Hematopoietic multipotent progenitor cell treated with erythropoietin and hydrocortisone succinate and interleukin-3 and kit ligand, for 15 days (in vitro differentiated cells): ENCODE measurements at regions not wholly inside any gene's neighbourhood (a gene's known extent, or its start where the extent isn't known, plus 50 kb on each side); places are given as distances from the start of the nearest gene placed in this dataset.

Source experiments
- DNase-seq: peaks from one replicate; pipeline ENCODE4 v3.0.0-alpha.2; 2015; ENCODE audit warnings: low spot score

GRCh38 chr12:107978201-107978600 lies 150.9 kb upstream of the WSCD2 start:
- no peak for DNase-seq

DNA sequence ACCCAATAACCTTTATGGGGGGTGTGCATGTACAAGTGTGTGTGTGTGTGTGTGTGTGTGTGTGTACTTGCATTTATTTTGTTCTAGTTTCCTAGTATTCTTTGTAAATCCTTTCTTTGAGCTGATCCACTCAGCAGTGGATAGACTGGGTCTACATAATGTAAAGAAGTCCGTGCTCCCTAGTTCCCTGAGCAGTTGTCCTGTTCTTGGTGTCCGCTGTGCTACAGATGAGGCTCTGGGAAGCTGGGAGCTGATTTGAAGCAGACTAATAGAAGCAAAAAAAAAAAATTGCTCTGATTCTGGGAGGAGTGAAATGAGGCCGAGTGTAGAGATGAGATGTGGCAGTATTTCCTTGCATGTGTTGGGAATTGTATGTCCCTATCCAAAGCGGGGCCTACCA lies 150.4 kb upstream of the WSCD2 start:
- no peak for DNase-seq

GRCh38 chr12:107983756-107984472 lies 145.2 kb upstream of the WSCD2 start:
- DNase-seq = no peak

DNA sequence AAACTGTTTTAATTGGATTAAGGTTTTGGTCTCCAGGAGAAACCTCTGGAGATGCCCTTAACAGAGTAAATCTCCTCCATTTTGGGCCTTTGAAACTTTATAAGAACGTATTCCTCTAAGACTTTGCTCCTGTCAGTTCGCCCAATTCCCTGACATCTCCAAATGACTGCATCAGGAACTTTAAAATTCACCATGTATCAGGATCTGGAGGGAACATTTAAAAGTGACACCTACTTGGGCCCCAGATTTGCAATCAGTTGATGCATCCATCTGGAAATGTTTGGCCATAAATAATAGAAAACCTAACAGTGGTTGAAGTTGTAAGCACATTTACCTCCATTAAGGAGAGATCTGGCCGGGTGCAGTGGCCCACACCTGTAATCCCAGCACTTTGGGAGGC lies 144.1 kb upstream of the WSCD2 start:
- DNase-seq = no peak

DNA sequence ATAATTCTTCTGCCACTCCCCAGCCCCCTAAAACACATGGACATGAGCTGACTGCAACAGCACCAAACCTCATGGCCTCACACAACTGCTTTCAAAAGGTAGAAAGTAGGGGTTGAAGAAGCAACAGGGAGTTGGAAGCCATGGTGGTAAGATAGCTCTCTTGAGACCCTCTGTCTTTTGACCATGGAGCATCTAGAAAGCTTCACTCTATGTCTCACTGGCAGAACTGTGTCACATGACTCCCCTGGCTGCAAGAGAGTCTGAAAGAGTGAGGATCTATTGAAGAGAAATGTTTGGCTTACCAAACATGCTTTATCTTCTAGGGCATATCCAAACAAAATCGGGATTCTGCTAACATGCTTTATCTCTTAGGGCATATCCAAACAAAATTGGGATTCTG lies 142.9 kb upstream of the WSCD2 start:
- no peak for DNase-seq

GRCh38 chr12:107990325-107990724 lies 138.8 kb upstream of the WSCD2 start:
- DNase-seq = peak; percentile 10

DNA sequence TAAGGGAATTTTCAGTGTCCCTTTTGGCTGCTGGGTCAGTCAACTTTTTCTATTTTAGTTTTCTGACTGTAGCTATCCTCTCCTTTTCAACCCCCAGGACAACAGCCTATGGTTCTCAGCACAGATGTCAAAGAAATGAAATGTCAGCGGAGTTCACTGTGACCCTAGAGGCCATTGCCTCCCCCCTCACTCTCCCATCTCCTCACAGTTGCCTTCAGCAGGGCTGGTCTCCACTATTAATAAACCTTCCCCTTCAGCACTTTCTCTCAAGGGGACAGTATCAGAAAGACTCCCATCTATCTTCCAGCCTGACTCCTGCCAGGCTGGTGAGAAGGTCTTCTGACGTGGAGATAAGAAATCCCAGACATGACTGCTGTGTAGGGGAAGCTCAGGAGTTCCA lies 137.1 kb upstream of the WSCD2 start:
- DNase-seq = no peak

DNA sequence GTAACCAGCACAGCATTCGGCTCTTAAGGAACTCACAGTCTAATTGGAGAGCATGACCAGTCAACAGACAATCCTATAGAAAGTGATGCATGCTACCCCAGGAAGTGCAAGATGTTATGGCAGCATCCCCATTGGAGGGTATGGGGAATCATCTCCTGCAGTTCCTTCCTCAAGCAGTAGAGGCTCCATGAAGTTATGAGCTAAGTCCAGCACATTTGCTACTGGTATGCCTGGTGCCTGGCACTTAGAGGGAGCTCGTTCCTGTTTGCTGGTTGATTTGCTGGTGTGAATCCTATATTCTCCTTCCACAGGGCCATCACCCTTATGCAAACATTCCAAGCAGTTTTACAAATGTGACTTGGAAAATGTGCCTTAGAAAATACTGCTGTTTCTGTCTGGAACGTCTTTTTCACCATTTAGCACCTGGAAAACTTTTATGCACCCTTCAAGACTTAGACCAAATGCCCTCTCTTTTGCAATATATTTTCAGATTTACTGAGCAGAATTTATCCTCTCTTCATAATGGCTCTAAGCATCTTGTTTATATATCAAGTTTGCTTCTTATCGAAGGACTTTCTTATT lies 136.1 kb upstream of the WSCD2 start:
- no peak for DNase-seq

DNA sequence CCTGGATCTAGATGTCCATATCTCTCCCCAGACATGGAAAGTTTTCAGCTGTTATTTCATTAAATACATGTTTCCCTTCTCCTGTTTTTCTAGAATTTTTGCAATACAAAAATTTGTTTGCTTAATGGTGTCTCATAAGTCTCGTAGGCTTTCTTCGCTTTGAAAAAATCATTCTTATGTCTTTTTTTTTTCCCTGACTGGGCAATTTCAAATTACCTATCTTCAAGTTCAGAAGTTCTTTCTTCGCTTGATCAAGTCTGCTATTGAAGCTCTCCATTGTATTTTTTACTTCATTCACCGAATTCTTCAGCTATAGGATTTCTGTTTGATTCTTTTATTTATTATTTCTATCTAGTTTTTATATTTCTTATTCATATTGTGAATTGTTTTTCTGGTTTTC lies 130.2 kb upstream of the WSCD2 start:
- no peak for DNase-seq

DNA sequence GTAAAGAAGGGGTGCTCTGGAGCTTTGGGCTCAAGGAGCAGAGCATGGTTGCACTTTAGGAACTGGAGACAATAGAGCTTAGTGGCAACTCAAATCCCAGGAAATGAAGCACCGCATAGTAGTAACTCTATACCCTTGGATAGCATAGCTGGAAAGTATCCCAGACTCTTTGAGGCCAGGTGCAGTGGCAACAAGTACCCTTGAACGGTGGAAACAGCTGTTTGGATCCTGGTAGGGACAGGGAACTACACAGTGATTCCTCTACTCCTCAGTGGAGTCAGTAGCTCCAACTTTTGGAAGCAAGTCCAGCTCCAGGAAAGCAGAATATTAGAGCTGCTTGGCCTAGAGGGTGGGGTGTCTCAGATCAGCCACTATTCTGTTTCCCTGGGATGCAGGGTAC lies 129.0 kb upstream of the WSCD2 start:
- no peak for DNase-seq

- DNase-seq = no peak
These were observed 124.8 kb upstream of the WSCD2 start for GRCh38 chr12:108004319-108004718.

- DNase-seq = no peak
These were observed 120.8 kb upstream of the WSCD2 start for GRCh38 chr12:108008163-108008905.

DNA sequence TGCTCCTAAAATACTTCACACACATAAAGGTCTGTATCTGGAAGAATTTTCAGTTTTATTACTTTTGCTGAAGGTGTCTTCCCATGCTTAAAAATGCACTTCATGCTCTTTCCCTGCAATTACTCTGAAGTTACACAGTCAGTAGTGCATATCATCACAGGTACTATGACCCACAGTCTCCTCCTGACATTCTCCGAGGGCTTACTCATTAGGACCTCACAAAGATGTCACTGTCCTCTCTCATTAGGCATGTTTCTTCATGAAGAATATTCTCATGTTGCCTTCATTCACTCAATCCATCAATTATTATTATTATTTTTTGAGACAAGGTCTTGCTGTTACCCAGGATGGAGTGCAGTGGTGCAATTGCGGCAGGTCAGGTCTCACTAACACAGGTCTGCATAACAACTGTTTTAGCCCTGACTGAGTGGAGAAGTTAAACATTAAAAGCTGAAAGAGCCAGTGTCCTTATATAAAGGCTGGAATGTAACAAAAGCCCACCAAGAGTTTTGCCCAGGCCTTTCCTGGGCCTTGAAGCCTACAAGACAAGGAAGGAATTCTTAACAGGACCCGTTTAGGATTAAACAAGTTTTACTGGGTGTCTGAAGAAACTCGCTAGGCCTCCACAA lies 119.5 kb upstream of the WSCD2 start:
- DNase-seq = no peak

GRCh38 chr12:108016022-108016564 lies 113.0 kb upstream of the WSCD2 start:
- DNase-seq = no peak

DNA sequence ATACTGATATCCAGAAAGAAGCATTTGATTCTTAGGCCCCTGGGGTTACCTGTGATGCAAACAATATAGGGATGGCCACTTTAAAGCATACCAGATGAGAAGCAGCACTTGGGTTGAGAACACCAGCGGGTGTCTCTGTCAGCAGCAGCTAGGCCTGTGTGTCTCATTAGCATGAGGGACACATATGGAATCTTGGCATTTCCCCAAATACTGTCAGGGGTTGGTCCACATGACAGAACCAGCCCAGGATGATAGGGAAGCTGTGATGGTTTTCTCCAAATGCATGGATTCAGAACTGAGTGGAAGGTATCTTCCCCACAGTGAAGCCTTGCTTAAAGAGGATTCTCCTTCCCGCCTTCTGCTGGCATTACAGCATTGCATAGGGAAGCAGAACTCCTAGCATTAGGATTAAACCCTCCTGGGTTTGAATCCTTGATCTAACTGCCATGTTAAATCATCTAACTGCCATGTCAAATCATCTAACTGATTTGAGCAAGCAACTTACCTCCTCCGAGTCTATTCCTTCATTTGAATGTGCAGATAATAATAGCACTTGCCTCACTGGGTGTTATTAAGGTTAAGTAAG lies 111.5 kb upstream of the WSCD2 start:
- DNase-seq = no peak

DNA sequence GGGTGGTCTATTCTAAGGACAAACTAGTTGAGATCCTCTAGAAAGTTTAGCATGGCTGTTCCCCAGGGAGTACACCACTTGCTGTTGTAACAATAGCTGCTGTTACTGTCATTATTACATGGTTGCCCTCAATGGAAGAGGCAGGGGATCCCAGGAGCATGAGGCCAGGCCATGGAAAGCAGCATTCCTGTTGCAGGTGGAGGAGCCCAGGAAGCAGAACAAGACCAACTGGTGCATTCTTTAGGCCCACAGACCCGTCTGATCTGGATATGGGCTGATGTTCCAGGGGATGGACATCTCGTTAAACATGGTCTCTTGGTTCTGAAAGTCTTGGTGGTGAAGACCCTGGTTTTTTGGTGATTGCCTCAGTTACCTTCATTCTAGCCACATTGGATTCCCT lies 109.2 kb upstream of the WSCD2 start:
- no peak for DNase-seq

- no peak for DNase-seq
These were observed 107.9 kb upstream of the WSCD2 start for GRCh38 chr12:108021141-108021540.

DNA sequence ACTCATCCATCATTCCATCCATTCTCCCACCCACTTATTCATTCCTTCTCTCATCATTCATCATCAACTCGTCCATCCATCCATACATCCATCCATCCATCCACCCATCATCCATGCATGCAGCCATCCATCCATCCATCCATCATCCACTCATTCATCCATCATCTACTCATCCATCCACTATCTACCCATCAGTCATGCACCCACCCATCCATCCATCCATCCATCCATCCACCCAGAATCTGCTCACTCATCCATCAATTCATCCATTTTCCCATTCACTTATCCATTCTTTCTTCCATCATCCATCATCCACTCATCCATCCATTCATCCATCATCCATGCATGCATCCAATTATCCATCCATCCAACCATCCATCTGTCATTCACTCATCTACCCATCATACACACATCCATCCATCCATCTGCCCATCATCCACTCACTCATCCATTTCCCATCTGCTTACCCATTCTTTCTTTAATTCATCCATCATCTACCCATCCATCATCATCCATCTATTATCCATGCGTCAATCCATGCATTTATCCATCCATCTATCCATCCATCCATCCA lies 107.1 kb upstream of the WSCD2 start:
- DNase-seq = no peak

GRCh38 chr12:108029051-108029835 lies 99.8 kb upstream of the WSCD2 start:
- no peak for DNase-seq

DNA sequence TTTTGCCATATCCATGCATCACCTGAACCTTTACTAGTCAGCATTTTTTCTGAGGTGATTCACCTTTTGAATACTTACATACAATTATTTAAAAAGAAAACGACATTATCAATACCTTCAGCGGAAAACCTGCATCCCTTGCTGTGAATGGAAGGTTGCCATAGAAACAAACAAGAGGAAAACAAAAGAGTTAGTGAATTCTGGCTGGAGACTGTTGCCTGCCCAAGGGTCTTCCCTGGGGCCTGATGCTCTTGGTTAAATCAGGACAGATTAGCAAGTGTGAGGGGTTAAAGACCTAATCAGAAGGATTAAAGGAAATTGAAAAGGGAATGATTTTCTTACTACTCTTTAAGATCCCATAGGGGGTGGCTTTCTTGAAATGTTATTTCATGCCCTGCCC lies 96.0 kb upstream of the WSCD2 start:
- DNase-seq = no peak

- no peak for DNase-seq
These were observed 93.7 kb upstream of the WSCD2 start for GRCh38 chr12:108035372-108035771.
